Kidney (tissue), 13 donors: ENCODE measurements at regions not wholly inside any gene's neighbourhood (a gene's known extent, or its start where the extent isn't known, plus 50 kb on each side); places are given as distances from the start of the nearest gene placed in this dataset.

Source experiments
- DNase-seq, 5 donors: peaks; one replicate each; pipeline ENCODE4 v3.0.0-alpha.2; 2013 to 2020
- FAIRE-seq: peaks from 2 replicates; lab custom pipeline; 2012; peaks lifted over from hg19 to GRCh38; lab: Jason Lieb, UNC
- H3K27ac ChIP-seq, 2 donors: one replicate each; pipeline ENCODE4 v1.7.0; 2013; ENCODE audit warnings: low read depth in 2 of 2, low read length in 2 of 2, inconsistent platforms in 1 of 2
- H3K27me3 ChIP-seq: one replicate; pipeline ENCODE4 v1.7.1; 2013; ENCODE audit warnings: low read length, inconsistent platforms; ENCODE audit not compliant: control insufficient read depth, insufficient read depth
- H3K36me3 ChIP-seq, 3 donors: one replicate each; pipeline versions ENCODE4 v1.7.0 to v1.7.1; 2013; ENCODE audit warnings: low read length in 3 of 3, control low read depth in 1 of 3, inconsistent platforms in 1 of 3; ENCODE audit not compliant: insufficient read depth in 3 of 3, control insufficient read depth in 2 of 3
- H3K4me1 ChIP-seq, 3 donors: one replicate each; pipeline versions ENCODE4 v1.7.0 to v1.7.1; 2013; ENCODE audit warnings: low read length in 3 of 3, inconsistent platforms in 1 of 3, low read depth in 1 of 3; ENCODE audit not compliant: control insufficient read depth in 2 of 3, insufficient read depth in 2 of 3
- H3K4me3 ChIP-seq, 3 donors: one replicate each; pipeline versions ENCODE4 v1.7.0 to v1.8.1; 2013; ENCODE audit warnings: low read length in 3 of 3, control low read depth in 1 of 3, inconsistent platforms in 1 of 3
- H3K9ac ChIP-seq, 3 donors: one replicate each; pipeline versions ENCODE4 v1.7.0 to v1.7.1; 2013; ENCODE audit warnings: low read length in 3 of 3, control low read depth in 1 of 3, inconsistent platforms in 1 of 3
- H3K9me3 ChIP-seq, 3 donors: one replicate each; pipeline versions ENCODE4 v1.7.0 to v1.7.1; 2013; ENCODE audit warnings: low read length in 3 of 3, control low read depth in 1 of 3, inconsistent platforms in 1 of 3; ENCODE audit not compliant: control insufficient read depth in 2 of 3, insufficient read depth in 1 of 3
- CTCF ChIP-seq: IDR thresholded peaks from 3 replicates; pipeline ENCODE4 v1.5.1; 2012; ENCODE audit warnings: mild to moderate bottlenecking, moderate library complexity, borderline replicate concordance; ENCODE audit not compliant: insufficient read depth; ENCODE audit errors: extremely low read depth
- intact Hi-C: fragments of 100-400 bp; cut with DNase I; formaldehyde crosslinking; loops from one replicate; pipeline ENCODE4 v1.11.1; 2022
- donor health status: control.
- donor health status: control.
- donor health status: control.
- donor health status: control.
- donor health status: control.
- donor health status: DM: yes; HTN: yes; CAD: no.
- donor health status: Normal renal cell carcinoma (clear cell type).

- no peak for TF ChIP-seq CTCF
- FAIRE-seq, result no peak
- H3K4me1 ChIP-seq, result no peaks in the 10 kb centered on the region
- no peak overlapping the region for H3K4me3 ChIP-seq
- no peaks in the 10 kb centered on the region for H3K36me3 ChIP-seq
- H3K9me3 ChIP-seq, result peaks cover 0 to 12% (median 0%) of the 10 kb centered on the region in 3 donors
- no peak for DNase-seq
- H3K9ac ChIP-seq, result no peak overlapping the region
- H3K27me3 ChIP-seq, result no peaks in the 10 kb centered on the region
- intact Hi-C loops, result no loop called here
- no peak overlapping the region for H3K27ac ChIP-seq
These were observed 465.4 kb upstream of the GRID2 start for GRCh38 chr4:91838181-91838861.

- no peak overlapping the region for H3K4me3 ChIP-seq
- no peaks in the 10 kb centered on the region for H3K9me3 ChIP-seq
- no peak overlapping the region for H3K9ac ChIP-seq
- FAIRE-seq, result no peak
- H3K4me1 ChIP-seq, result no peaks in the 10 kb centered on the region
- H3K27ac ChIP-seq, result no peak overlapping the region
- intact Hi-C loops, result no loop called here
- DNase-seq, result no peak
- H3K27me3 ChIP-seq, result no peaks in the 10 kb centered on the region
- H3K36me3 ChIP-seq, result no peaks in the 10 kb centered on the region
- no peak for TF ChIP-seq CTCF
These were observed 463.4 kb upstream of the GRID2 start for GRCh38 chr4:91840359-91840758.

GRCh38 chr4:91846233-91846632 lies 457.5 kb upstream of the GRID2 start:
- TF ChIP-seq CTCF, result no peak
- FAIRE-seq (no peak), DNase-seq (no peak)
- Histone ChIP-seq H3K4me3 (no peak overlapping the region), H3K27ac (no peak overlapping the region), H3K36me3 (no peaks in the 10 kb centered on the region), H3K27me3 (no peaks in the 10 kb centered on the region), H3K9me3 (no peaks in the 10 kb centered on the region), H3K4me1 (no peaks in the 10 kb centered on the region), H3K9ac (no peak overlapping the region)
- intact Hi-C loops, result no loop called here

GRCh38 chr4:91851456-91851855 lies 452.3 kb upstream of the GRID2 start:
- H3K27me3 ChIP-seq, result no peaks in the 10 kb centered on the region
- no peak overlapping the region for H3K9ac ChIP-seq
- H3K9me3 ChIP-seq, result no peaks in the 10 kb centered on the region
- DNase-seq, result peak in 1 of 5 donors; percentile 41
- intact Hi-C loops, result no loop called here
- H3K4me3 ChIP-seq, result no peak overlapping the region
- H3K36me3 ChIP-seq, result no peaks in the 10 kb centered on the region
- no peak for FAIRE-seq
- no peak for TF ChIP-seq CTCF
- H3K27ac ChIP-seq, result no peak overlapping the region
- H3K4me1 ChIP-seq, result no peaks in the 10 kb centered on the region
